ENCODE measurements at regions not wholly inside any gene's neighbourhood (a gene's known extent, or its start where the extent isn't known, plus 50 kb on each side); places are given as distances from the start of the nearest gene placed in this dataset.

DNA sequence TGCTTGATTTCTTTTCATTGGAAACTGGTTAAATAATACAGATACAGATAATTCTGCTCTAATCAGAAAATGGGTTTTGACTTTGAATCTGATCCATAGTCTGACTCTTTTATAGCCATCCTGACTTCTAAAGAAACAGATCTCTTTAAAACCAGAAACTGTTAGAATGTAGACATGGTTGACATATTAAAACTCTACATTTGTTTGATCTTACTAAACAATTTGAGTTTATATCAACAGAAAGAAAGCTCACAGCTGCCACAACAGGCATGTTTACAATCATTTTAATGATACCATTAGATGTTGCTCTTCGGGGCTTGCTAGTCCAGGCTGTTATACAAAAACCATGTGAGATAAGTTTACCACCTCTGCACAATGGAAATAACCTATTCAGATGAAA, 193.0 kb upstream of the SEMA3A start:
- no peaks in the 10 kb centered on the region for H3K4me1 ChIP-seq
- no peak overlapping the region for H3K27ac ChIP-seq
- no peak overlapping the region for H3K4me3 ChIP-seq
- H3K36me3 ChIP-seq (ENCODE audit: insufficient read depth in 1 of 2, low read depth in 1 of 2), result no peaks in the 10 kb centered on the region
- 50 to 64% (median 58%) methylated on average over 1 of the region's 1 CpG for WGBS, 3 donors
- ATAC-seq (no peak), DNase-seq (no peak)
- no peaks in the 10 kb centered on the region for H3K27me3 ChIP-seq (ENCODE audit: insufficient read depth in 3 of 3, low read length in 2 of 3)
- TF ChIP-seq, protein P1, sequence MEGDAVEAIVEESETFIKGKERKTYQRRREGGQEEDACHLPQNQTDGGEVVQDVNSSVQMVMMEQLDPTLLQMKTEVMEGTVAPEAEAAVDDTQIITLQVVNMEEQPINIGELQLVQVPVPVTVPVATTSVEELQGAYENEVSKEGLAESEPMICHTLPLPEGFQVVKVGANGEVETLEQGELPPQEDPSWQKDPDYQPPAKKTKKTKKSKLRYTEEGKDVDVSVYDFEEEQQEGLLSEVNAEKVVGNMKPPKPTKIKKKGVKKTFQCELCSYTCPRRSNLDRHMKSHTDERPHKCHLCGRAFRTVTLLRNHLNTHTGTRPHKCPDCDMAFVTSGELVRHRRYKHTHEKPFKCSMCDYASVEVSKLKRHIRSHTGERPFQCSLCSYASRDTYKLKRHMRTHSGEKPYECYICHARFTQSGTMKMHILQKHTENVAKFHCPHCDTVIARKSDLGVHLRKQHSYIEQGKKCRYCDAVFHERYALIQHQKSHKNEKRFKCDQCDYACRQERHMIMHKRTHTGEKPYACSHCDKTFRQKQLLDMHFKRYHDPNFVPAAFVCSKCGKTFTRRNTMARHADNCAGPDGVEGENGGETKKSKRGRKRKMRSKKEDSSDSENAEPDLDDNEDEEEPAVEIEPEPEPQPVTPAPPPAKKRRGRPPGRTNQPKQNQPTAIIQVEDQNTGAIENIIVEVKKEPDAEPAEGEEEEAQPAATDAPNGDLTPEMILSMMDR (IDR thresholded peaks at IDR 0.05), result no peak
- intact Hi-C loops (cut with DNase I), result no loop called here
- no peaks in the 10 kb centered on the region for H3K9me3 ChIP-seq

DNA sequence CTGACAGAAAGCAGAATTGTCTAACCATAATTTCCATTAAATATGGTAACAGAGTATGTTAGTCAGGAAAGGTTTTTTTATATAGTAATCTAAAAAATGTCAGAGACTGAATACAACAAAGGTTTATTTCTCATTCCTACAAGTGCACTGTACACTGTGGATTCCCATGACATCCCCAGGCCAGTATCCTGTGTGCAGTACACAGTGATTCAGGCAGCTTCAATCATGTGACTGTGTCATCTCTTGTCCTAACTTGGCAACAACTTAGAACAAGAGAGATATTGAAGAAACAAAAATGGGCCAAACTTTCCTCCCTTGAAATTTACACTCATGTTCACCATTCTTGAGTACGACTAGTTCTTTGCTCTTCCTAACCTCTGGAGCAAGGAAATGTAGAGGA, 189.8 kb upstream of the SEMA3A start:
- ATAC-seq (no peak), DNase-seq (no peak)
- intact Hi-C loops (cut with DNase I), result no loop called here
- H3K27me3 ChIP-seq (ENCODE audit: insufficient read depth in 3 of 3, low read length in 2 of 3), result no peaks in the 10 kb centered on the region
- no peaks in the 10 kb centered on the region for H3K4me1 ChIP-seq
- 77 to 82% (median 77%) methylated on average over 1 of the region's 1 CpG for WGBS, 3 donors
- H3K36me3 ChIP-seq (ENCODE audit: insufficient read depth in 1 of 2, low read depth in 1 of 2), result no peaks in the 10 kb centered on the region
- no peak overlapping the region for H3K27ac ChIP-seq
- no peaks in the 10 kb centered on the region for H3K9me3 ChIP-seq
- no peak overlapping the region for H3K4me3 ChIP-seq
- TF ChIP-seq, protein P1 (IDR thresholded peaks at IDR 0.05), result no peak

DNA sequence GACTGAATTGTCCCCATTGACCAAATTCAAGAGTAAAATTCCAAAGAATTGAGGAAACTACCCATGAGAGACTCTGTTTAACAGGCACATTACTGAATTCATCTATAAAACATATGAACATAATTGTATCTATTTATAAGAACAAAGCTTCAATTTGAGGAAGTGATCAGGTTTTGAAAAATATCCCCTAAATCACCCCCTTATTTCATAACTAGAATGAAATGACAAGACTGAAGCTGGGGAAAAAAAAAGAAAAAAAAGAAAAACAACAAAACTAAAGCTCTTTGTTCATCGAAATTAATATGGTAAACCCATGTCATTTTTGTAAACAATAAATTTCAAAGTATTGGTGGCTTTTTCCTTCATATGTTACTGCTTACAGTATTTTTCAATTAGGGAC, 184.9 kb upstream of the SEMA3A start:
- H3K4me1 ChIP-seq, result no peaks in the 10 kb centered on the region
- ATAC-seq (no peak), DNase-seq (no peak)
- 92 to 98% (median 95%) methylated on average over 1 of the region's 1 CpG for WGBS, 3 donors
- no peak overlapping the region for H3K4me3 ChIP-seq
- no peaks in the 10 kb centered on the region for H3K27me3 ChIP-seq (ENCODE audit: insufficient read depth in 3 of 3, low read length in 2 of 3)
- no peaks in the 10 kb centered on the region for H3K36me3 ChIP-seq (ENCODE audit: insufficient read depth in 1 of 2, low read depth in 1 of 2)
- no peaks in the 10 kb centered on the region for H3K9me3 ChIP-seq
- TF ChIP-seq, protein P1 (IDR thresholded peaks at IDR 0.05), result no peak
- H3K27ac ChIP-seq, result no peak overlapping the region
- intact Hi-C loops (cut with DNase I), result no loop called here

DNA sequence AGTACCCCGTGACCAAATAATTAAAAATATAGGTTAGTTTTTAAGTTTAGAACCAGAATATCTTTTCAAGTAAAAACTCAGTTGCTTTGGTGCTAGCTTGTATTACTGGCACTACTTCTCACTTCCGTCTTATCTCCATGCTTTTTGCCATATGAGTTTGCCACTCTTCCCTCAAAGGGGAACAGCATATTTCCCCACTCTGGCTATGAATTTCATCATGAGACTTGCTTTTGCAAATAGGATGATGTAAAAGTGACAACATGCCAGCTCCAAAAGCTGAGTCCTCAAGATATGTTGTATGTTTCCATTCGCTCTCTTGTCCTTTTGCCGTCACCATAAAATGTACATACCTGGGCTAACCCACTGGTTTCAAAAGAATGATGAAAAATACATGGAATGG, 178.1 kb upstream of the SEMA3A start:
- ATAC-seq, result no peak
- WGBS, 3 donors, result 92 to 97% (median 94%) methylated on average over 4 of the region's 4 CpGs
- no peak for DNase-seq

DNA sequence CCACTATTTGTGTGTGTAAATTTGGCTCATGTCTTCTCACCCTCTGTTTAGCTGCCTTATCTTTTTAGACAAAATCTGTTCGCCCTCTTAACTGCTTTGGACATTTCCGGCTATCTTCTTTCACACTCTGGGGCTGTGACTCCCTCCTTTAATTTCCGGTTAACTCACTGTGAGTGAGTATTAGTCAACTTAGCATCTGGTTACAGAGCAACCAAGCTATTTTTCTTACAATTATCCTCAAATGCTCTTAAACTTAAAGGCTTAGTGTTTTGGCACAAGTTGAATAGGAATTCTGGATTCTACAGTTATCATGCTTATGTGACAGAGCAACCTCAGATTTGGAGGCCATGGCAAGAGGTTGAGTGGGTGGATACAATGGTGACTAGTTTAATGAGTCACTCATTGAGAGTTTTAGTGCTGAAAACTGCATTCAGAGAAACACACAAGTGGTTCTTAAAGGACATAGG, 177.6 kb upstream of the SEMA3A start:
- 51 to 78% (median 61%) methylated on average over 3 of the region's 3 CpGs for WGBS, 3 donors
- no peak overlapping the region for H3K4me3 ChIP-seq
- DNase-seq (no peak), ATAC-seq (no peak)
- H3K27me3 ChIP-seq (ENCODE audit: insufficient read depth in 3 of 3, low read length in 2 of 3), result no peaks in the 10 kb centered on the region
- no peaks in the 10 kb centered on the region for H3K4me1 ChIP-seq
- intact Hi-C loops (cut with DNase I), result no loop called here
- H3K27ac ChIP-seq, result no peak overlapping the region
- TF ChIP-seq, protein P1 (IDR thresholded peaks at IDR 0.05), result no peak
- H3K36me3 ChIP-seq (ENCODE audit: insufficient read depth in 1 of 2, low read depth in 1 of 2), result no peaks in the 10 kb centered on the region
- no peaks in the 10 kb centered on the region for H3K9me3 ChIP-seq

More for the DNA sequence above, 178.1 kb upstream of the SEMA3A start:
- H3K27me3 ChIP-seq (ENCODE audit: insufficient read depth in 3 of 3, low read length in 2 of 3), result no peaks in the 10 kb centered on the region
- no peaks in the 10 kb centered on the region for H3K36me3 ChIP-seq (ENCODE audit: insufficient read depth in 1 of 2, low read depth in 1 of 2)
- no peaks in the 10 kb centered on the region for H3K9me3 ChIP-seq
- no peak overlapping the region for H3K27ac ChIP-seq
- TF ChIP-seq, protein P1 (IDR thresholded peaks at IDR 0.05), result no peak
- no peak overlapping the region for H3K4me3 ChIP-seq
- intact Hi-C loops (cut with DNase I), result no loop called here
- no peaks in the 10 kb centered on the region for H3K4me1 ChIP-seq
